ENCODE measurements at regions not wholly inside any gene's neighbourhood (a gene's known extent, or its start where the extent isn't known, plus 50 kb on each side); places are given as distances from the start of the nearest gene placed in this dataset.

DNA sequence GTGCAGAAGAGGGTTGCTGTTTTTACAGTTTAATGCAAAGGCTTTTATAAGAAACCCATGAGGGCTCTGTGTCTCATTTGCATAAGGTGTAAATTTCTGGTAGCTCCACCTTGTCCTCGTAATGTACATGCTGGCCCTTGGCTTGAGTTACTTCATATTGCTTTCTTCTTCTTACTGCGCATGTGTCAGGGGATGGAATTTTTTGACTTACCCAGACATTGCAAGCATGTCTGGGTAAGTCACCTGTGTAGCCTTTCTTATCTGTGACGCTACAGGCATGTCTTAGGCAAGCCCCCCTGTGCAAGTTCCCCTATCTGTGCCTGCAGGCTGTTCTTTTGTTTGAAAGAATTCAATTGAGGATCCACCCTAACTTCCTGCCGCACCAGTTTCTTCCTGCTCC, 274.2 kb downstream of the ETNK1 start:
- no peak for DNase-seq (ENCODE audit: low read depth in 2 of 2, low spot score in 1 of 2)

- no peak for DNase-seq (ENCODE audit: low read depth in 2 of 2, low spot score in 1 of 2)
Measured at GRCh38 chr12:22900401-22900800, 275.4 kb downstream of the ETNK1 start.

DNA sequence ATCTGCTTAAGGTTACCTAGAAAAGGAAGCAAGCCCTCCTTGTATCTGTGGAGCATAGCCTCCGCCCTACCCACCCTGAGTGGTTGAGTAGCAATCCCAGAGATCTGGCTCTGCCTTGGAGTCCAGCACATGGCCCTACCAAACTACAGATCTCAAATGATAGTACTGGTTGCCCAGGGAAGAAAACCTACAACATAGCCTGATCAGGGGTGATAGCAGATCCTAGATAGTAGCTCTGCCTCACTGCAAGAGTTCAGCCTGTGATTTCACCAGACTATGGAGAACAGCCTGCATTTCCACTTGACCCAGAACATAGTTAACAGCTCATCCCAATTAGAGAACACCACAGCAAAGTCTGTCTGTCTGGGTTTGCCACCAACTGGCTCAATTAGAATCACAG, 279.5 kb downstream of the ETNK1 start:
- no peak for DNase-seq (ENCODE audit: low read depth in 2 of 2, low spot score in 1 of 2)

DNA sequence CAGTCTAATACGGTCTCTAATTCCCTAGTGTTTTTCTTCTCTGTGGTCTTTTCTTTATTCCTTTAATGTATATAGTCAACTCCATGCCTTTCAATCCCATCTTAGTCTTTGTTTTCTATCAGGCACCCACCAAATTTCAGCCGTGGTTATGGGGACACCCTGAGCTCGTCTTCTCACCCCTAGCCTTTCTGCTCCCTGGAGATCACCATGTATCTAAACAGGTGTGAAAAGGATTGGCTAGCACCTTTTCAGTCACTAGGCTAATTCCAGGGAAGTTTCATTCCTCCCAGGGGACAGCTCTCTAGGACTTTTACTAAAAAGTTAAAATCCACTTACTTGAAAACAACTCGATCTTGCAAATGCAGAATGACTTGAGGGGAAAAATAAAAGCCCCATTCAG, 291.3 kb downstream of the ETNK1 start:
- DNase-seq (ENCODE audit: low read depth in 2 of 2, low spot score in 1 of 2): no peak

GRCh38 chr12:22916815-22917214, 291.8 kb downstream of the ETNK1 start:
- no peak for DNase-seq (ENCODE audit: low read depth in 2 of 2, low spot score in 1 of 2)

- no peak for DNase-seq (ENCODE audit: low read depth in 2 of 2, low spot score in 1 of 2)
Measured at GRCh38 chr12:22919883-22920282, 294.9 kb downstream of the ETNK1 start.

DNA sequence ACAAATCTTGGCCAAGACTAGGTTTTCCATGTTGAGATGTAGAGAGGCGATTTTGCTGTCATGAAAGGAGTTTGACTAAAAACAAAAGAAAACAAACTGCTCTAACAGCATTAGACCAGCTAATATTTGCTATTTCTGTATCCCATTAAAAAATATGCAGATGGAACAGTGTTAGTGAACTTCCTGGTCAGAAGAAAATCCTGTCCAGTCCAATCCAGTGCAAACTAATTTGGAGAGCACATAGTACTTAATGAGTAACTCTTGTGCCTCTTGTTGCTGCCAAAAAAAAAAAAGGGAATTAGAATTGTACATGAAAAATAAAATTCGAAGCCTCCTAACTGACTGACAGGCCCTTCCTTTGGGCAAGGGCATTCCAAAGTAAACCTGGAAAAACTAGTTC, 298.8 kb downstream of the ETNK1 start:
- DNase-seq (ENCODE audit: low read depth in 2 of 2, low spot score in 1 of 2): no peak

GRCh38 chr12:22924391-22924790, 299.4 kb downstream of the ETNK1 start:
- DNase-seq (ENCODE audit: low read depth in 2 of 2, low spot score in 1 of 2): no peak

DNA sequence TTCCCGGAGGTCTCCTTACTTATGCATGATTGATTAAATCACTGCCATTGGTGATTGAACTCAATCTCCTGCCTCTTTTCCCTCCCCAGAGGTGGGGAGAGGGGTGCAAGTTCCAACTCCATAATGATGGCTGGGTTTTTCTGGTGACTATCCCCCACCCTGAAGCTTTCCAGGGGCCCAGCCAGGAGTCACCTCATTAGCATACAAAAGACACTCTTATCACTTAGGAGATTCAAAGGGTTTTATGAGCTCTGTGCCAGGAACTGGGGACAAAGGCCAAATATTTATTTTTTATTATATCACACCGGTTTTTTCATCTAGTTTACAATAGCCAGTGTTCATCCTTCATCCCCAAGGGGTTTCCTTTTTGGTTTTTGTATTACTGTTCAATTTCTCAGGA, 300.7 kb downstream of the ETNK1 start:
- DNase-seq (ENCODE audit: low read depth in 2 of 2, low spot score in 1 of 2): no peak

GRCh38 chr12:22932431-22932830, 307.5 kb downstream of the ETNK1 start:
- no peak for DNase-seq (ENCODE audit: low read depth in 2 of 2, low spot score in 1 of 2)

GRCh38 chr12:22935090-22935489, 310.1 kb downstream of the ETNK1 start:
- no peak for DNase-seq (ENCODE audit: low read depth in 2 of 2, low spot score in 1 of 2)

DNA sequence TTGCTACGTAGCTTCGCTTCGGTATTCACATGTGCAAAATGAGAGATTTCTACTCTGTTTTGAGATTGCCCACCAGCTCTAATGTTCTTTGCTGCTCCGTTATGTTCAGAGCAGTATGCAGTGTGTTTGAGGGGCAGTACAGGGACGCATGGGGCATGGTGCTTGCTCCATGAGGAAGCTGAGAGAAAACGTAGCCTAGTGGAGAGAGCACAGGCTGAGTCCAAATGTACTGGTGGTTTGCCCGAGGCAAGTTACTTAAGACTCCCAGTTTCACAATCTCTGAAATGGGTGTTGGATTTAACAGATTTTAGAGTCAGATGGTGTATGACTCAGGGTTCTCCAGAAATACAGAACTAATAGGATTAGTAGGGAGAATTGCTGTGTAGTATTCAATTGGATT, 310.5 kb downstream of the ETNK1 start:
- no peak for DNase-seq (ENCODE audit: low read depth in 2 of 2, low spot score in 1 of 2)

DNA sequence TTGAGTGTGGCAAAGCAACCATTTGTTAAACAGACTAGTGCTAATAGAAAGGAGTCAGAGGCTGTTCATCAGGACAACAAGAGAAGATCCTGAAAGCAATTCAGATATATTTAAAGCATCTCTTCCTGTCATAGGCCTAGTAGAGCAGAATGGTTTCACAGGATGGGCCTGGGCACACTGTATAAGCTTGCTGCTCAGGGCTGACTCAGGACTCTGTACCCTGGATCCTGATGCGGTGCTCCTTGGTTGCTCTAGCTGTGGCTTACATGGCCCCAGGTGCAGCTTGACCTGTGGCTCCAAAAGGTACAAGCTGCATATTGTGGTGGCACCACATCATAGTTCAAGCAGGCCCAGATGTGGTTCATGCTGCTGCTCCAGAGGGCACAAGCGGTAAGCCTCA, 313.4 kb downstream of the ETNK1 start:
- DNase-seq (ENCODE audit: low read depth in 2 of 2, low spot score in 1 of 2): no peak

- DNase-seq (ENCODE audit: low read depth in 2 of 2, low spot score in 1 of 2): no peak
Measured at GRCh38 chr12:22951206-22951605, 326.2 kb downstream of the ETNK1 start.

GRCh38 chr12:22956690-22957089, 331.7 kb downstream of the ETNK1 start:
- no peak for DNase-seq (ENCODE audit: low read depth in 2 of 2, low spot score in 1 of 2)

DNA sequence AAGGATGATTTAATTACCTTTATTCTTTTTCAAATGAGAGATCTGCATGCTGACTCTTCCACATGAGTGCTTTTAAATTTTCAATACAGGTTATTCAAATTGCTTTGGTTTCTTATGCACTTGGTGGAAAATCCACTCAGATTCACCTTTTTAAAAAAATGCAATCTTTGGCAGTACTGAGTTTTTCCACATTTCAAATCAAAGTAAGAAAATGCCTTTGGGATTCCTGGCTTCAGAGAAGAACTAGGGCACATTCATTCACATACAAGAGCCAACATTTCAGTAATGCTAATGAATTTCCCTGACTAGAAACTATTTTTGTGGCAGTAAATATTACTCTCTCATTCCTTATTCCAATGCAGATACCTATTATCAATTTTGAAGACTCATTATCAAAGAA, 342.2 kb downstream of the ETNK1 start:
- no peak for DNase-seq (ENCODE audit: low read depth in 2 of 2, low spot score in 1 of 2)

DNA sequence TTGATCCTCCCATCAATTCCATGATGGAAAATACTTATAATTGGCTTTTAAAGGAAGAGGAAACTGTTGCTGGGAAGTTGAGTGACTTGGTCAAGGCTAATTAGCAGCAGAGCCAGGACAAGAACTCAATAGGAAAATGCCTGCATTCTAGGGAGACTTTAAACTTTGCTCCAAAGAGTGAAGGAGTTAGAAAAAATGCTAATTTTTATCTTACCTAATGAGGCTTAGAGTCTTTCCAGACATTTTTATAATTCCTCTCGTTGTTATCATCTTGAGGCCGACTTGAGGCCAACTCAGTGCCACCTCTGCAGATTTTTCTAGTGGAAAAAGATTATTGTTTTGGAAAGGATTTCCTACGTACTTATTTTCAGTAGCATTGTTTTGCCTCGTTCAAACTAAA, 344.6 kb downstream of the ETNK1 start:
- no peak for DNase-seq (ENCODE audit: low read depth in 2 of 2, low spot score in 1 of 2)

- no peak for DNase-seq (ENCODE audit: low read depth in 2 of 2, low spot score in 1 of 2)
Measured at GRCh38 chr12:22971247-22971646, 346.3 kb downstream of the ETNK1 start.

DNA sequence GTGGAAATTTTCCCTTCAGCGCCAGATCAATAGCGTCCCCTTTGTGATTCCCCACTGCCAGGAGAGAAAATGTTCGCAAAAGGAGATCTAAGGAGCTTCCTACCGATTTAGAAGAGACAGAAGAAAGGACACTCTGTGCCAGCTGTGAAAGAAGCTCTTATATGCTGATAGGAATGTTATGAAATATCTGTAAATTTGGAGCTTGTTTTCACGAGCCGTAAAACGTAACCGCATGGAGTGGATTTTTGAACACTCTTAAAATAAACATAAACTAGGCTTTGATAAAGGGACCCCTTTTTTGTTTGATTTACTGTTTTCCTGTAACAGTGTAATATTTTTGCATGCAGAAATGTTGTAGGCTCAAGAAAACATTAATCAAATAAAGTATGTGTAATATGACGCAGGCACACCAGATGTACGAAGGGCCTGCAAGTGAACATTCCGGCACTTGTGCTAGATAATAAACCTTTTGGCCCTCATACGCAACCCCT, 346.8 kb downstream of the ETNK1 start:
- DNase-seq (ENCODE audit: low read depth in 2 of 2, low spot score in 1 of 2): no peak

- no peak for DNase-seq (ENCODE audit: low read depth in 2 of 2, low spot score in 1 of 2)
Measured at GRCh38 chr12:22974865-22975264, 349.9 kb downstream of the ETNK1 start.

- DNase-seq (ENCODE audit: low read depth in 2 of 2, low spot score in 1 of 2): no peak
Measured at GRCh38 chr12:22978962-22979361, 354.0 kb downstream of the ETNK1 start.

DNA sequence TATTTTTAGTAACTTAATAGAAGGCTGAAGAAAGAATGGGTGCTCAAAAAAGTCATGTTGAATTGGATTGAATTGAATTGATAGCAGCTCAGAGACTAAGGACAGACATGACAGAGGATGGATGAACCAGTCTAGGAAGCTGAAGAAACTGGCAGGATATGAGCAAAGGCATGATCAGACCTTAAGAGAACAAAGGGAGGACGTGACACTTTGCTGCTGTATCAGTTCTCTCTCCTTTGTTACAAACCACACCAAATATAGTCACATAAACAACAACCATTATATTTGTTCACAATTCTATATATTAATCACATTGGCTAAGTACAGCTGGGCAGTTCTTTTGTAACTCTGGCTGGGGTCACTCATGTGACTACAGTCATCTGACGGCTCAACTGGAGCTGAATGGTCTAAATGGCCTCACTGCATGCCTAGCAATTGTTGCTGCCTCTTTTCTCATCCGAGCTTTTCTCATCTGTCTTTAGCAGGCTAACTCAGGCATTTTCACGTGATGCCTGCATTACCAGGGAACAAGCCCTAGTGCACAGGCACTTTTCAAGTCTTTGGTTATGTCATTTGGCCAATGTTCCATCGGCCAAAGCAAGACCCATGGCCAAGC, 355.0 kb downstream of the ETNK1 start:
- DNase-seq (ENCODE audit: low read depth in 2 of 2, low spot score in 1 of 2): no peak

GRCh38 chr12:22981711-22982110, 356.7 kb downstream of the ETNK1 start:
- DNase-seq (ENCODE audit: low read depth in 2 of 2, low spot score in 1 of 2): no peak

- no peak for DNase-seq (ENCODE audit: low read depth in 2 of 2, low spot score in 1 of 2)
Measured at GRCh38 chr12:22982635-22983034, 357.7 kb downstream of the ETNK1 start.
